ENCODE measurements at regions not wholly inside any gene's neighbourhood (a gene's known extent, or its start where the extent isn't known, plus 50 kb on each side); places are given as distances from the start of the nearest gene placed in this dataset.

DNA sequence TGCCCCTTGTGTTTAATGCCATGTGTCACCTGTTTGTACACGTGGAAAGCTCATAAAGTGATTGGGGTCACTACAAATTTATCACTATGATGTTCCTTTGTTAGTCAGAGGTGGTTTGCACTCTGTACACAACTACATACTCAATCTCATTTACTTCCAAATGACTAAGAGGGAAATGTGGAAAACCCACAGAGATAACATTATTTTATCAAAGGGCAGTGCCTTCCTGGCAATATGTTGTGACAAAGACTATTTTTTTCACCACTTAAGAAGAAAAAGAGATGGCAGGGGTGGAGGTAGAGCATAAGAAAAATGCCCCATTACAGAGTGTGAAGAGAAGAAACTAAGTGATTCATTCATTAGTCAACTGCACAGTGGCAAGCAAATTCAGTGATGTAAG, 1064.1 kb upstream of the FLRT2 start:
- Histone ChIP-seq H3K27me3 (ENCODE audit: insufficient read depth, low read depth) (no peaks in the 10 kb centered on the region), H3K4me2 (no peak overlapping the region), H3K9ac (no peak overlapping the region), H3K79me2 (ENCODE audit: insufficient read depth, low read depth) (no peaks in the 10 kb centered on the region), H3K4me1 (ENCODE audit: low read depth, poor library complexity, severe bottlenecking) (no peaks in the 10 kb centered on the region), H3K4me3 (IDR thresholded peaks at IDR 0.05; ENCODE audit: insufficient read depth, low read depth, low read length) (no peak overlapping the region), H3K27ac (no peak overlapping the region), H4K20me1 (ENCODE audit: insufficient read depth) (no peaks in the 10 kb centered on the region), H2AFZ (ENCODE audit: low read depth) (no peak overlapping the region), H3K36me3 (ENCODE audit: insufficient read depth) (no peaks in the 10 kb centered on the region)
- no peak for TF ChIP-seq CTCF (conservative IDR thresholded peaks at IDR 0.05; ENCODE audit: low read depth, low read length)

GRCh38 chr14:84468153-84468552, 1061.8 kb upstream of the FLRT2 start:
- no peak overlapping the region for H2AFZ ChIP-seq (ENCODE audit: low read depth)
- H3K79me2 ChIP-seq (ENCODE audit: insufficient read depth, low read depth): no peaks in the 10 kb centered on the region
- TF ChIP-seq CTCF (conservative IDR thresholded peaks at IDR 0.05; ENCODE audit: low read depth, low read length): no peak
- H3K9ac ChIP-seq: no peak overlapping the region
- H3K36me3 ChIP-seq (ENCODE audit: insufficient read depth): no peaks in the 10 kb centered on the region
- H3K4me1 ChIP-seq (ENCODE audit: low read depth, poor library complexity, severe bottlenecking): no peaks in the 10 kb centered on the region
- no peak overlapping the region for H3K4me2 ChIP-seq
- H3K27ac ChIP-seq: no peak overlapping the region
- H4K20me1 ChIP-seq (ENCODE audit: insufficient read depth): no peaks in the 10 kb centered on the region
- no peaks in the 10 kb centered on the region for H3K27me3 ChIP-seq (ENCODE audit: insufficient read depth, low read depth)
- H3K4me3 ChIP-seq (IDR thresholded peaks at IDR 0.05; ENCODE audit: insufficient read depth, low read depth, low read length): no peak overlapping the region

DNA sequence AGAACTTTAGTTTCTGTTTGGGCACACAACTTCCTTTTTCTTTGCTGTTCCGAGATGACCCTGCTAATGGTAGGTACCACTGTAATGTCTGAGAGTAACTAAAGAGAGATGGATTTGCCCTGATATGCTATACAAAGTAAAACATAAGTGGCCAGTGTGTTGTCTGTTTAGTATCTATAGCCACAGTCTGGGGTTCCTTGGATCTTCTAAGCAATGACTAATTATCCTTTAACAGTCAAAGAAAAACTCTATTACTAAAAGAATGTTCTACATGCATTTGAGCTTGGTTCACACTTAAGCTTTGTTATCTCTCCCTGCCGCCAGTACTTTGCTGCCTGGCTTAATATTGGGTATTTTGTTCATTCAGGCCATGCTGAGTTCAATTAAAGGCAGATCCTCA, 1051.9 kb upstream of the FLRT2 start:
- H2AFZ ChIP-seq (ENCODE audit: low read depth): no peak overlapping the region
- H3K4me1 ChIP-seq (ENCODE audit: low read depth, poor library complexity, severe bottlenecking): no peaks in the 10 kb centered on the region
- no peaks in the 10 kb centered on the region for H3K79me2 ChIP-seq (ENCODE audit: insufficient read depth, low read depth)
- no peak for TF ChIP-seq CTCF (conservative IDR thresholded peaks at IDR 0.05; ENCODE audit: low read depth, low read length)
- H3K27me3 ChIP-seq (ENCODE audit: insufficient read depth, low read depth): no peaks in the 10 kb centered on the region
- no peak overlapping the region for H3K4me2 ChIP-seq
- no peak overlapping the region for H3K9ac ChIP-seq
- H3K4me3 ChIP-seq (IDR thresholded peaks at IDR 0.05; ENCODE audit: insufficient read depth, low read depth, low read length): no peak overlapping the region
- no peak overlapping the region for H3K27ac ChIP-seq
- H3K36me3 ChIP-seq (ENCODE audit: insufficient read depth): no peaks in the 10 kb centered on the region
- H4K20me1 ChIP-seq (ENCODE audit: insufficient read depth): no peaks in the 10 kb centered on the region

GRCh38 chr14:84482256-84483071, 1047.5 kb upstream of the FLRT2 start:
- Histone ChIP-seq H3K4me3 (IDR thresholded peaks at IDR 0.05; ENCODE audit: insufficient read depth, low read depth, low read length) (no peak overlapping the region), H3K4me2 (no peak overlapping the region), H3K27ac (no peak overlapping the region)

More at GRCh38 chr14:84482256-84483071, 1047.5 kb upstream of the FLRT2 start:
- H3K36me3 ChIP-seq (ENCODE audit: insufficient read depth): no peaks in the 10 kb centered on the region
- H3K79me2 ChIP-seq (ENCODE audit: insufficient read depth, low read depth): no peaks in the 10 kb centered on the region
- H3K27me3 ChIP-seq (ENCODE audit: insufficient read depth, low read depth): no peaks in the 10 kb centered on the region
- H4K20me1 ChIP-seq (ENCODE audit: insufficient read depth): no peaks in the 10 kb centered on the region
- no peaks in the 10 kb centered on the region for H3K4me1 ChIP-seq (ENCODE audit: low read depth, poor library complexity, severe bottlenecking)
- H2AFZ ChIP-seq (ENCODE audit: low read depth): no peak overlapping the region
- no peak overlapping the region for H3K9ac ChIP-seq
- TF ChIP-seq CTCF (conservative IDR thresholded peaks at IDR 0.05; ENCODE audit: low read depth, low read length): no peak
